H9 (cell line): ENCODE measurements at regions not wholly inside any gene's neighbourhood (a gene's known extent, or its start where the extent isn't known, plus 50 kb on each side); places are given as distances from the start of the nearest gene placed in this dataset.

ENCODE experiments used
- DNase-seq: peaks from one replicate; pipeline ENCODE4 v3.0.0-alpha.2; 2017
- H2AFZ ChIP-seq: one replicate; pipeline ENCODE4 v1.6.1; 2013; ENCODE audit warnings: mild to moderate bottlenecking, low read length, control low read depth, moderate library complexity
- H2AK5ac ChIP-seq: 2 replicates; pipeline ENCODE4 v1.6.1; 2013; ENCODE audit warnings: low read length, control low read depth, mixed read lengths; ENCODE audit not compliant: insufficient read length
- H2BK120ac ChIP-seq: one replicate; pipeline ENCODE4 v1.6.1; 2013; ENCODE audit warnings: low read depth, mild to moderate bottlenecking, low read length, control low read depth, inconsistent platforms; ENCODE audit not compliant: poor library complexity, severe bottlenecking
- H2BK12ac ChIP-seq: 2 replicates; pipeline ENCODE4 v1.6.1; 2013; ENCODE audit warnings: low read length, control low read depth, mixed read lengths, low read depth; ENCODE audit not compliant: insufficient read length
- H2BK15ac ChIP-seq: 2 replicates; pipeline ENCODE4 v1.6.1; 2013; ENCODE audit warnings: low read depth, low read length, control low read depth
- H2BK20ac ChIP-seq: one replicate; pipeline ENCODE4 v1.6.1; 2013; ENCODE audit warnings: low read depth, mild to moderate bottlenecking, low read length, control low read depth, inconsistent platforms; ENCODE audit not compliant: poor library complexity, severe bottlenecking
- H2BK5ac ChIP-seq: 2 replicates; pipeline ENCODE4 v1.6.1; 2013; ENCODE audit warnings: low read length, control low read depth, mixed read lengths; ENCODE audit not compliant: insufficient read length
- H3K14ac ChIP-seq: 2 replicates; pipeline ENCODE4 v1.6.1; 2013; ENCODE audit warnings: low read length, control low read depth; ENCODE audit not compliant: insufficient read depth
- H3K18ac ChIP-seq: 2 replicates; pipeline ENCODE4 v1.6.1; 2013; ENCODE audit warnings: low read depth, mild to moderate bottlenecking, mixed read lengths, low read length, control low read depth; ENCODE audit not compliant: insufficient read length
- H3K23ac ChIP-seq: 2 replicates; pipeline ENCODE4 v1.6.1; 2013; ENCODE audit warnings: low read length, control low read depth, mixed read lengths, low read depth; ENCODE audit not compliant: insufficient read length
- H3K23me2 ChIP-seq: 2 replicates; pipeline ENCODE4 v1.6.1; 2013; ENCODE audit warnings: low read depth, mild to moderate bottlenecking, mixed read lengths, low read length, control low read depth; ENCODE audit not compliant: insufficient read length, poor library complexity, severe bottlenecking
- H3K27ac ChIP-seq: 2 replicates; pipeline ENCODE4 v1.5.1; 2013; ENCODE audit warnings: low read length, control low read depth, mixed read lengths, low read depth; ENCODE audit not compliant: insufficient read length
- H3K27me3 ChIP-seq: 2 replicates; pipeline ENCODE4 v1.6.1; 2013; ENCODE audit warnings: low read length, control low read depth, inconsistent platforms; ENCODE audit not compliant: insufficient read depth
- H3K4ac ChIP-seq: 2 replicates; pipeline ENCODE4 v1.6.1; 2013; ENCODE audit warnings: low read depth, mild to moderate bottlenecking, control low read depth, inconsistent platforms, low read length, moderate library complexity
- H3K4me1 ChIP-seq: 2 replicates; pipeline ENCODE4 v1.6.1; 2013; ENCODE audit warnings: low read length, control low read depth, inconsistent platforms; ENCODE audit not compliant: insufficient read depth
- H3K4me2 ChIP-seq: 2 replicates; pipeline ENCODE4 v1.6.1; 2013; ENCODE audit warnings: low read length, control low read depth, mixed read lengths; ENCODE audit not compliant: insufficient read length, insufficient read depth
- H3K56ac ChIP-seq: 2 replicates; pipeline ENCODE4 v1.6.1; 2013; ENCODE audit warnings: low read depth, mild to moderate bottlenecking, mixed read lengths, low read length, control low read depth; ENCODE audit not compliant: insufficient read length
- H3K79me1 ChIP-seq: 2 replicates; pipeline ENCODE4 v1.6.1; 2013; ENCODE audit warnings: low read depth, mild to moderate bottlenecking, moderate library complexity, low read length, control low read depth, inconsistent platforms; ENCODE audit not compliant: insufficient read depth, poor library complexity, severe bottlenecking
- H3K79me2 ChIP-seq: 2 replicates; pipeline ENCODE4 v1.6.1; 2013; ENCODE audit warnings: low read length, control low read depth, inconsistent platforms; ENCODE audit not compliant: insufficient read depth
- H3K9ac ChIP-seq: 2 replicates; pipeline ENCODE4 v1.6.1; 2013; ENCODE audit warnings: low read length, control low read depth, mixed read lengths; ENCODE audit not compliant: insufficient read length; ENCODE audit errors: extremely low read depth
- H3K9me3 ChIP-seq: one replicate; pipeline ENCODE4 v1.6.1; 2013; ENCODE audit warnings: low read depth, low read length, inconsistent platforms; ENCODE audit not compliant: control insufficient read depth
- H3T11ph ChIP-seq: one replicate; pipeline ENCODE4 v1.6.1; 2013; ENCODE audit warnings: mild to moderate bottlenecking, low read length, control low read depth, inconsistent platforms
- H4K20me1 ChIP-seq: one replicate; pipeline ENCODE4 v1.6.1; 2013; ENCODE audit not compliant: control insufficient read depth, insufficient read length, insufficient read depth
- H4K5ac ChIP-seq: 2 replicates; pipeline ENCODE4 v1.6.1; 2013; ENCODE audit warnings: low read depth, mild to moderate bottlenecking, mixed read lengths, low read length, control low read depth; ENCODE audit not compliant: insufficient read length
- H4K8ac ChIP-seq: replicated peaks from 2 replicates; pipeline ENCODE4 v1.6.1; 2013; ENCODE audit warnings: low read length, control low read depth, mixed read lengths, low read depth; ENCODE audit not compliant: insufficient read length
- H4K91ac ChIP-seq: 2 replicates; pipeline ENCODE4 v1.6.1; 2013; ENCODE audit warnings: low read depth, mild to moderate bottlenecking, moderate library complexity, mixed read lengths, low read length, control low read depth; ENCODE audit not compliant: insufficient read length
- H3K27ac Mint-ChIP-seq, 3 experiments: 2 replicates in 2 of 3; 3 replicates in 1 of 3; pipeline ENCODE4 v1.8.0; 2020 to 2021; ENCODE audit warnings: mixed read lengths in 3 of 3, mild to moderate bottlenecking in 1 of 3, moderate library complexity in 1 of 3
- H3K27me3 Mint-ChIP-seq: 2 replicates; pipeline ENCODE4 v1.8.0; 2021; ENCODE audit warnings: low read depth, mild to moderate bottlenecking, moderate library complexity, mixed read lengths
- H3K36me3 Mint-ChIP-seq, 3 experiments: 2 replicates in 2 of 3; 3 replicates in 1 of 3; pipeline ENCODE4 v1.8.0; 2020 to 2021; ENCODE audit warnings: low read depth in 3 of 3, mixed read lengths in 3 of 3; ENCODE audit not compliant: insufficient read depth in 1 of 3
- H3K4me1 Mint-ChIP-seq, 2 experiments: 2 replicates each; pipeline ENCODE4 v1.8.0; 2020; ENCODE audit warnings: mixed read lengths in 2 of 2
- H3K4me3 Mint-ChIP-seq, 2 experiments: 2 replicates in 1 of 2; 3 replicates in 1 of 2; pipeline ENCODE4 v1.8.0; 2020 to 2021; ENCODE audit warnings: mild to moderate bottlenecking in 2 of 2, mixed read lengths in 2 of 2, moderate library complexity in 1 of 2
- H3K9me3 Mint-ChIP-seq, 2 experiments: 2 replicates in 1 of 2; 3 replicates in 1 of 2; pipeline ENCODE4 v1.8.0; 2020; ENCODE audit warnings: mild to moderate bottlenecking in 2 of 2, mixed read lengths in 2 of 2, moderate library complexity in 1 of 2
- CTCF ChIP-seq: fragments of 200-600 bp; sonication (generic); conservative IDR thresholded peaks from 3 replicates; pipeline ENCODE4 v1.8.0; 2021; ENCODE audit warnings: antibody characterized with exemption, mild to moderate bottlenecking
- WGBS: extraction: QIAGEN DNeasy Blood & Tissue Kit; methylation state at CpG from one replicate; pipeline ENCODE4 v1.1.7; 2013; ENCODE audit warnings: missing lambda C conversion rate, low lambda C conversion rate, mixed read lengths; ENCODE audit not compliant: insufficient read length; ENCODE audit errors: extremely low coverage; 5-methylcytosine and 5-hydroxymethylcytosine counted together

GRCh38 chr15:88742161-88742560 lies 61.1 kb upstream of the ACAN start:
- Mint-ChIP-seq H3K27ac (no peak overlapping the region), H3K4me1 (peaks cover 7 to 9% of the 10 kb centered on the region in 2 experiments), H3K36me3 (no peaks in the 10 kb centered on the region), H3K9me3 (no peaks in the 10 kb centered on the region), H3K27me3 (peaks cover 6% of the 10 kb centered on the region), H3K4me3 (no peak overlapping the region)
- Histone ChIP-seq H4K20me1 (no peaks in the 10 kb centered on the region), H4K8ac (no peak overlapping the region), H3K27me3 (no peaks in the 10 kb centered on the region), H4K5ac (no peak overlapping the region), H2AFZ (no peak overlapping the region), H3K23ac (no peak overlapping the region), H3K18ac (no peak overlapping the region), H3K14ac (no peak overlapping the region), H2BK5ac (no peak overlapping the region), H3K79me1 (no peaks in the 10 kb centered on the region), H2BK15ac (no peak overlapping the region), H3K56ac (no peak overlapping the region), H4K91ac (no peak overlapping the region), H3K79me2 (no peaks in the 10 kb centered on the region), H3K9ac (no peak overlapping the region), H3K9me3 (no peaks in the 10 kb centered on the region), H2BK12ac (no peak overlapping the region), H2BK20ac (no peak overlapping the region), H3K4me1 (peaks cover 4% of the 10 kb centered on the region; the same call in 1 of the 2 replicates), H2AK5ac (no peak overlapping the region), H3K4ac (no peak overlapping the region), H3K4me2 (no peak overlapping the region), H3T11ph (no peak overlapping the region), H3K27ac (no peak overlapping the region), H2BK120ac (no peak overlapping the region), H3K23me2 (no peaks in the 10 kb centered on the region)
- WGBS, result no CpG with 5 or more reads among the region's 4 CpGs
- no peak for TF ChIP-seq CTCF
- DNase-seq, result no peak
